Stimulated activated effector memory CD8-positive, alpha-beta T cell treated with anti-CD3 and anti-CD28 coated beads, Interleukin-12 subunit alpha, Interleukin-12 subunit beta, amount 100 ng/mL, for 72 hours (primary cell): ENCODE measurements at regions not wholly inside any gene's neighbourhood (a gene's known extent, or its start where the extent isn't known, plus 50 kb on each side); places are given as distances from the start of the nearest gene placed in this dataset.
"Not testable (repeated sequence)": the region's sequence is repeated elsewhere in the genome, so short reads cannot be mapped to it uniquely, and the experiment has no call there.

ENCODE experiments used
- ATAC-seq: fragments of 150-1000 bp; cut with Tn5 transposase; 2 replicates; pipeline ENCODE4 v1.10.0; 2021
- DNase-seq, 2 donors: peaks; one replicate each; pipeline ENCODE4 v3.0.0; 2021 to 2022; ENCODE audit warnings: low spot score in 2 of 2
- H3K27ac Mint-ChIP-seq: one replicate; pipeline ENCODE4 v1.8.0; 2022; ENCODE audit warnings: mild to moderate bottlenecking, mixed read lengths
- H3K36me3 Mint-ChIP-seq: one replicate; pipeline ENCODE4 v1.8.0; 2022; ENCODE audit warnings: mild to moderate bottlenecking, mixed read lengths
- H3K4me1 Mint-ChIP-seq: one replicate; pipeline ENCODE4 v1.8.0; 2022; ENCODE audit warnings: mixed read lengths
- H3K4me3 Mint-ChIP-seq: one replicate; pipeline ENCODE4 v1.8.0; 2022; ENCODE audit warnings: mild to moderate bottlenecking, mixed read lengths
- H3K9me3 Mint-ChIP-seq: one replicate; pipeline ENCODE4 v1.8.0; 2022; ENCODE audit warnings: mixed read lengths

GRCh38 chr7:55311892-55312291, 53.2 kb upstream of the LANCL2 start:
- H3K9me3 Mint-ChIP-seq, H3K4me3 Mint-ChIP-seq, H3K27ac Mint-ChIP-seq, ATAC-seq, DNase-seq: not testable (repeated sequence)
- Mint-ChIP-seq H3K36me3 (peaks cover 12% of the 10 kb centered on the region), H3K4me1 (peaks cover 41% of the 10 kb centered on the region)

- not testable (repeated sequence) for ATAC-seq, H3K4me3 Mint-ChIP-seq, H3K9me3 Mint-ChIP-seq, DNase-seq, H3K27ac Mint-ChIP-seq
- Mint-ChIP-seq H3K36me3 (peaks cover 11% of the 10 kb centered on the region), H3K4me1 (peaks cover 25% of the 10 kb centered on the region)
These were observed 51.5 kb upstream of the LANCL2 start for GRCh38 chr7:55313671-55314070.

DNA sequence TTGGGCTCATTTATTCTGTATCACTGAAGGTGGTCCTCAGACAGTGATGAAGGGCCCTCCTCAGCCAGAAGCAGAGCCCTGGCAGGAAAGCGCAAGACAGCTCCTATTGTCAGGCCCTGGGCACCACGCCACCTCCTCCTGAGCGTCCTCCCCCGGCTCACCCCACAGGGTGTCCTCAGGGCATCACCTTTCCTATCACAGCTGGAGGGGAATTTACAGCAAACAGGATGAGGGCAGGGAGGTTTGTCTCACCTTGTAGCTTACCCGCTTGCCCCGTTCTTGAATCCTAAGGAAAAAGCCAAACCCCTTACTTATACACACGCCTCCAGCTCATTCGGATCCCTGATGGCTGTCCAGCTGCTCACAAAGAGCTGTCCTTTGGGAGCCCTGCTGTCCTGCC, 50.2 kb upstream of the LANCL2 start:
- H3K4me3 Mint-ChIP-seq, result no peak overlapping the region
- no peak overlapping the region for H3K27ac Mint-ChIP-seq
- H3K9me3 Mint-ChIP-seq, result no peaks in the 10 kb centered on the region

More for the DNA sequence above, 50.2 kb upstream of the LANCL2 start:
- H3K36me3 Mint-ChIP-seq, result no peaks in the 10 kb centered on the region
- H3K4me1 Mint-ChIP-seq, result peaks cover 12% of the 10 kb centered on the region
- no peak for ATAC-seq
- no peak for DNase-seq
